IPS DF 4.7 (cell line): ENCODE measurements at regions not wholly inside any gene's neighbourhood (a gene's known extent, or its start where the extent isn't known, plus 50 kb on each side); places are given as distances from the start of the nearest gene placed in this dataset.

Experiments
- DNase-seq: peaks from one replicate; pipeline ENCODE4 v3.0.0-alpha.2; 2013; ENCODE audit warnings: low spot score; ENCODE audit errors: extremely low read depth

- no peak for DNase-seq
Observed at GRCh38 chr2:238741277-238741676, 106.6 kb upstream of the TWIST2 start.

GRCh38 chr2:238742066-238742465 lies 105.8 kb upstream of the TWIST2 start:
- DNase-seq, result no peak

GRCh38 chr2:238742664-238743063 lies 105.2 kb upstream of the TWIST2 start:
- no peak for DNase-seq

GRCh38 chr2:238743243-238744065 lies 104.4 kb upstream of the TWIST2 start:
- DNase-seq, result no peak

GRCh38 chr2:238744951-238745350 lies 102.9 kb upstream of the TWIST2 start:
- DNase-seq, result no peak

- DNase-seq, result no peak
Observed at GRCh38 chr2:238745997-238746396, 101.9 kb upstream of the TWIST2 start.

- no peak for DNase-seq
Observed at GRCh38 chr2:238747114-238747513, 100.8 kb upstream of the TWIST2 start.

GRCh38 chr2:238747557-238747956 lies 100.3 kb upstream of the TWIST2 start:
- DNase-seq, result no peak

GRCh38 chr2:238750212-238750904 lies 97.5 kb upstream of the TWIST2 start:
- no peak for DNase-seq

- no peak for DNase-seq
Observed at GRCh38 chr2:238754259-238754658, 93.6 kb upstream of the TWIST2 start.

- no peak for DNase-seq
Observed at GRCh38 chr2:238761868-238762267, 86.0 kb upstream of the TWIST2 start.

GRCh38 chr2:238763471-238763995 lies 84.4 kb upstream of the TWIST2 start:
- DNase-seq, result no peak

GRCh38 chr2:238765590-238765989 lies 82.3 kb upstream of the TWIST2 start:
- no peak for DNase-seq

GRCh38 chr2:238771218-238771617 lies 76.7 kb upstream of the TWIST2 start:
- DNase-seq, result no peak

GRCh38 chr2:238771639-238772038 lies 76.2 kb upstream of the TWIST2 start:
- DNase-seq, result no peak

GRCh38 chr2:238772635-238773297 lies 75.1 kb upstream of the TWIST2 start:
- no peak for DNase-seq

GRCh38 chr2:238773472-238773871 lies 74.4 kb upstream of the TWIST2 start:
- DNase-seq, result no peak

GRCh38 chr2:238774071-238774470 lies 73.8 kb upstream of the TWIST2 start:
- DNase-seq, result no peak

GRCh38 chr2:238774980-238775509 lies 72.8 kb upstream of the TWIST2 start:
- DNase-seq, result no peak

- no peak for DNase-seq
Observed at GRCh38 chr2:238775591-238775990, 72.3 kb upstream of the TWIST2 start.

GRCh38 chr2:238776003-238776760 lies 71.7 kb upstream of the TWIST2 start:
- DNase-seq, result no peak
